ENCODE measurements at regions not wholly inside any gene's neighbourhood (a gene's known extent, or its start where the extent isn't known, plus 50 kb on each side); places are given as distances from the start of the nearest gene placed in this dataset.

- no peaks in the 10 kb centered on the region for H3K36me3 ChIP-seq (ENCODE audit: control insufficient read depth in 1 of 2, insufficient read depth in 2 of 2, low read length in 2 of 2)
- intact Hi-C loops (cut with micrococcal nuclease), result no loop called here
- H3K27ac ChIP-seq (ENCODE audit: low read depth, low read length), result no peak overlapping the region
- no peak for DNase-seq (ENCODE audit: low read depth, low spot score)
- H4K20me1 ChIP-seq (ENCODE audit: insufficient read depth), result no peaks in the 10 kb centered on the region
- TF ChIP-seq ZNF274 (IDR thresholded peaks at IDR 0.05; ENCODE audit: low read depth, low read length) (no peak), CEBPB (IDR thresholded peaks at IDR 0.05; ENCODE audit: low read depth) (no peak), EZH2 (IDR thresholded peaks at IDR 0.05) (no peak), YY1 (IDR thresholded peaks at IDR 0.05; ENCODE audit: extremely low read depth, insufficient replicate concordance, low read depth, low read length) (no peak)
- no peak overlapping the region for H2AFZ ChIP-seq (ENCODE audit: low read depth, low read length, poor library complexity, severe bottlenecking)
- POLR2A ChIA-PET, result no interaction called here
- no TSS peak for BruUV-seq (replicated peaks)
- H3K4me1 ChIP-seq (ENCODE audit: control insufficient read depth in 1 of 2, insufficient read depth in 2 of 2, low read length in 2 of 2), result no peaks in the 10 kb centered on the region
- CTCF ChIA-PET, result no interaction called here
- no peaks in the 10 kb centered on the region for H3K9me2 ChIP-seq (ENCODE audit: insufficient read depth)
- H3K27me3 ChIP-seq (ENCODE audit: insufficient read depth, low read length), result no peaks in the 10 kb centered on the region
- RAD21 ChIA-PET (ENCODE audit: low non-redundant PET in 1 of 2, low total read pairs in 2 of 2, uncharacterized antibody in 2 of 2, unreplicated experiment in 2 of 2), result no interaction called here
- H3K4me3 ChIP-seq (replicated peaks in 1 of 2; ENCODE audit: low read depth in 1 of 2, low read length in 2 of 2), result no peak overlapping the region
- H3K4me2 ChIP-seq (ENCODE audit: low read length), result no peak overlapping the region
- no peak overlapping the region for H3K9ac ChIP-seq (ENCODE audit: low read length)
- no peak for ATAC-seq
- no peaks in the 10 kb centered on the region for H3K79me2 ChIP-seq (ENCODE audit: insufficient read depth, low read length)
- no peaks in the 10 kb centered on the region for H3K9me3 ChIP-seq (ENCODE audit: control insufficient read depth in 1 of 2, insufficient read depth in 1 of 2, low read depth in 1 of 2, low read length in 2 of 2)
Measured at GRCh38 chr11:15535414-15535813, 420.7 kb downstream of the INSC start.

GRCh38 chr11:15536438-15536837 is 421.7 kb downstream of the INSC start:
- no TSS peak for BruUV-seq (replicated peaks)
- Histone ChIP-seq H4K20me1 (ENCODE audit: insufficient read depth) (no peaks in the 10 kb centered on the region), H2AFZ (ENCODE audit: low read depth, low read length, poor library complexity, severe bottlenecking) (no peak overlapping the region), H3K9ac (ENCODE audit: low read length) (no peak overlapping the region), H3K4me1 (ENCODE audit: control insufficient read depth in 1 of 2, insufficient read depth in 2 of 2, low read length in 2 of 2) (no peaks in the 10 kb centered on the region), H3K9me2 (ENCODE audit: insufficient read depth) (no peaks in the 10 kb centered on the region), H3K4me3 (replicated peaks in 1 of 2; ENCODE audit: low read depth in 1 of 2, low read length in 2 of 2) (no peak overlapping the region), H3K27me3 (ENCODE audit: insufficient read depth, low read length) (no peaks in the 10 kb centered on the region), H3K4me2 (ENCODE audit: low read length) (no peak overlapping the region), H3K79me2 (ENCODE audit: insufficient read depth, low read length) (no peaks in the 10 kb centered on the region), H3K9me3 (ENCODE audit: control insufficient read depth in 1 of 2, insufficient read depth in 1 of 2, low read depth in 1 of 2, low read length in 2 of 2) (no peaks in the 10 kb centered on the region), H3K27ac (ENCODE audit: low read depth, low read length) (no peak overlapping the region), H3K36me3 (ENCODE audit: control insufficient read depth in 1 of 2, insufficient read depth in 2 of 2, low read length in 2 of 2) (no peaks in the 10 kb centered on the region)
- intact Hi-C loops (cut with micrococcal nuclease), result no loop called here
- no peak for DNase-seq (ENCODE audit: low read depth, low spot score)
- ChIA-PET RAD21 (ENCODE audit: low non-redundant PET in 1 of 2, low total read pairs in 2 of 2, uncharacterized antibody in 2 of 2, unreplicated experiment in 2 of 2) (no interaction called here), CTCF (no interaction called here), POLR2A (no interaction called here)
- ATAC-seq, result no peak
- TF ChIP-seq YY1 (IDR thresholded peaks at IDR 0.05; ENCODE audit: extremely low read depth, insufficient replicate concordance, low read depth, low read length), result no peak
- no peak for TF ChIP-seq SIN3A (IDR thresholded peaks at IDR 0.05; ENCODE audit: low read depth)
- TF ChIP-seq CTCF (IDR thresholded peaks at IDR 0.05 in 2 of 3, conservative IDR thresholded peaks at IDR 0.05 in 1 of 3; ENCODE audit: borderline replicate concordance in 1 of 3, insufficient read depth in 1 of 3, low read depth in 2 of 3, low read length in 2 of 3), result no peak
- TF ChIP-seq EZH2phosphoT487 (IDR thresholded peaks at IDR 0.05; ENCODE audit: borderline replicate concordance), result no peak
- no peak for TF ChIP-seq REST (IDR thresholded peaks at IDR 0.05; ENCODE audit: low read depth)
- TF ChIP-seq SP1 (IDR thresholded peaks at IDR 0.05; ENCODE audit: low read depth), result no peak
- TF ChIP-seq CEBPB (IDR thresholded peaks at IDR 0.05; ENCODE audit: low read depth), result no peak
- TF ChIP-seq SRF (IDR thresholded peaks at IDR 0.05; ENCODE audit: low read depth), result no peak
- TF ChIP-seq ELF1 (IDR thresholded peaks at IDR 0.05; ENCODE audit: borderline replicate concordance, low read depth), result no peak
- TF ChIP-seq ATF3 (IDR thresholded peaks at IDR 0.05), result no peak

All from HCT116 (cell line).